Upper lobe of right lung (tissue), 1 donor: ENCODE measurements at regions not wholly inside any gene's neighbourhood (a gene's known extent, or its start where the extent isn't known, plus 50 kb on each side); places are given as distances from the start of the nearest gene placed in this dataset.
"Not testable (repeated sequence)": the region's sequence is repeated elsewhere in the genome, so short reads cannot be mapped to it uniquely, and the experiment has no call there.

ENCODE experiments used
- ATAC-seq: fragments of 200-7000 bp; cut with Tn5 transposase; one replicate; pipeline ENCODE4 v1.9.1; 2020; ENCODE audit warnings: mild to moderate bottlenecking, moderate library complexity
- DNase-seq: peaks from one replicate; pipeline ENCODE4 v3.0.0-alpha.2; 2020
- H3K27ac ChIP-seq: fragments of 200-600 bp; one replicate; pipeline ENCODE4 v1.8.0; 2022
- H3K27me3 ChIP-seq: fragments of 200-600 bp; one replicate; pipeline ENCODE4 v1.8.0; 2022; ENCODE audit warnings: mild to moderate bottlenecking
- H3K36me3 ChIP-seq: fragments of 200-600 bp; one replicate; pipeline ENCODE4 v1.8.0; 2022
- H3K4me1 ChIP-seq: fragments of 200-600 bp; one replicate; pipeline ENCODE4 v1.8.0; 2022
- H3K4me3 ChIP-seq: fragments of 200-600 bp; one replicate; pipeline ENCODE4 v1.8.0; 2022; ENCODE audit warnings: mild to moderate bottlenecking
- H3K9me3 ChIP-seq: fragments of 200-600 bp; one replicate; pipeline ENCODE4 v1.8.0; 2022
- intact Hi-C: fragments of 100-400 bp; cut with DNase I; formaldehyde crosslinking; loops from one replicate; pipeline ENCODE4 v1.11.0; 2022
- TF ChIP-seq, protein P1 (sequence below): fragments of 200-600 bp; IDR thresholded peaks from one replicate; pipeline ENCODE4 v1.8.0; 2022; ENCODE audit warnings: antibody characterized with exemption
- donor health status: DM: no; HTN: yes; CAD: no; lungs with severe emphysema.

DNA sequence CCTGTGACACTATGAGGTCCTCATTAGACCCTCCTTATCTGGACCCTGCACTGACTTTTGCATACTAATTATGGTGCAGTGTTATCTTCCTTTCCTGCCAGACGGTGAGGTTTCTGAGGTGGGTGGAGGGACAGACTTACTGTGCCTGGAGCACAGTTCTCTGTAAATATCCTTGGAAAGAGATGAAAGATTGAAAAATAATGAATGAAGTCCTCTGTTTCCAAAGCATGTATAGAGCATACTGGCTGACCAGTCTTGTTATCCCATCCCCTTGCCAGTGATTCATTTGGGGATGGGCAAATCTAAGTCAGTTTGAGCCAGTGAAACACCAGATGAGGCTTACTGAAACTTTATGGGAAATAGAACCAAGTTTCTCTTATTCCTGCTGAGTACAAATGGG is 152.6 kb upstream of the HDDC2 start:
- no peak overlapping the region for H3K4me3 ChIP-seq

DNA sequence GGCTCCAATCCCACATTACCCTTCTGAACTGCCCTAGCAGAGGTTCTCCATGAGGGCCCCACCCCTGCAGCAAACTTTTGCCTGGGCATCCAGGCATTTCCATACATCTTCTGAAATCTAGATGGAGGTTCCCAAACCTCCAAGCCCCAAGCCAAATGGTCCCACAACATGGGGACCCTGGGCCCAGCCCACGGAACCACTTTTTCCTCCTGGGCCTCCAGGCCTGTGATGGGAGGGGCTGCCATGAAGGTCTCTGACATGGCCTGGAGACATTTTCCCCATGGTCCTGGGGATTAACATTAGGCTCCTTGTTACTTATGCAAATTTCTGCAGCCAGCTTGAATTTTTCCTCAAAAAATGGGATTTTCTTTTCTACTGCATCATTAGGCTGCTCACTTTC is 156.7 kb upstream of the HDDC2 start:
- H3K9me3 ChIP-seq, DNase-seq, H3K36me3 ChIP-seq, intact Hi-C loops, ATAC-seq, H3K27me3 ChIP-seq, H3K4me1 ChIP-seq, H3K27ac ChIP-seq, H3K4me3 ChIP-seq: not testable (repeated sequence)

More for the DNA sequence above, 152.6 kb upstream of the HDDC2 start:
- peaks cover 3% of the 10 kb centered on the region for H3K9me3 ChIP-seq
- H3K27me3 ChIP-seq, result no peaks in the 10 kb centered on the region
- no peak for DNase-seq
- H3K27ac ChIP-seq, result no peak overlapping the region
- intact Hi-C loops, result no loop called here
- TF ChIP-seq, protein P1, sequence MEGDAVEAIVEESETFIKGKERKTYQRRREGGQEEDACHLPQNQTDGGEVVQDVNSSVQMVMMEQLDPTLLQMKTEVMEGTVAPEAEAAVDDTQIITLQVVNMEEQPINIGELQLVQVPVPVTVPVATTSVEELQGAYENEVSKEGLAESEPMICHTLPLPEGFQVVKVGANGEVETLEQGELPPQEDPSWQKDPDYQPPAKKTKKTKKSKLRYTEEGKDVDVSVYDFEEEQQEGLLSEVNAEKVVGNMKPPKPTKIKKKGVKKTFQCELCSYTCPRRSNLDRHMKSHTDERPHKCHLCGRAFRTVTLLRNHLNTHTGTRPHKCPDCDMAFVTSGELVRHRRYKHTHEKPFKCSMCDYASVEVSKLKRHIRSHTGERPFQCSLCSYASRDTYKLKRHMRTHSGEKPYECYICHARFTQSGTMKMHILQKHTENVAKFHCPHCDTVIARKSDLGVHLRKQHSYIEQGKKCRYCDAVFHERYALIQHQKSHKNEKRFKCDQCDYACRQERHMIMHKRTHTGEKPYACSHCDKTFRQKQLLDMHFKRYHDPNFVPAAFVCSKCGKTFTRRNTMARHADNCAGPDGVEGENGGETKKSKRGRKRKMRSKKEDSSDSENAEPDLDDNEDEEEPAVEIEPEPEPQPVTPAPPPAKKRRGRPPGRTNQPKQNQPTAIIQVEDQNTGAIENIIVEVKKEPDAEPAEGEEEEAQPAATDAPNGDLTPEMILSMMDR, result no peak
- no peaks in the 10 kb centered on the region for H3K4me1 ChIP-seq
- H3K36me3 ChIP-seq, result no peaks in the 10 kb centered on the region
- ATAC-seq, result no peak

DNA sequence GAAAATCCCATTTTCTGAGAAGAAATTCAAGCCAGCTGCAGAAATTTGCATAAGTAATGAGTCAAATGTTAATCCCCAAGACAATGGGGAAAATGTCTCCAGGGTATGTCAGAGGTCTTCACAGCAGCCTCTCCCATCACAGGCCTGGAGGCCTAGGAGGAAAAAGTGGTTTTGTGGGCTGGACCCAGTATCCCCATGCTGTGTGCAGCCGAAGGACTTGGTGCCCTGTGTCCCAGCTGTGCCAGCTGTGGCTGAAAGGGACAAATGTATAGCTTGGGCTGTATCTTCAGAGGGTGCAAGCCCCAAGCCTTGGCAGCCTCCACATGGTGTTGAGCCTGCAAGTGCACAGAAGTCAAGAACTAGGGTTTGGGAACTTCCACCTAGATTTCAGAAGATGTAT is 163.6 kb upstream of the HDDC2 start:
- H3K4me3 ChIP-seq, H3K27ac ChIP-seq, DNase-seq, H3K27me3 ChIP-seq, H3K36me3 ChIP-seq, H3K4me1 ChIP-seq, intact Hi-C loops, H3K9me3 ChIP-seq, ATAC-seq: not testable (repeated sequence)

DNA sequence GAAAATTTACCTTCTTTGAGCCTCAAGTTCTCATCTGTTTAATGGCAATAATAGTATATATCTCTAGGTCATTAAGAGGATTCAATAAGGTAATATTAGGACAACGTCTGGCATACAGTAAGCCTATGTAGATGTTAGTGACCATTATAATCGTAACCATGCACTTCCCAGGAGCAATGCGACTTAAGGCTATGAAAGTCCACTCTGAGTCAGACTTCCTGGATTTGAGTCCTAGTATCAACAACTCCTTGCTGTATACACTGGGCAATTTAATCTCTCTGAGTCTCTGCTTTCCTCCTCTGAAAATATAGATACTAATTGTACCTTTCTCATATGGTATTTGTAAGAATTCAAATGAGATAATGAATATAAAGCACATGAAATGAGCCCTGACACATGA is 168.1 kb upstream of the HDDC2 start:
- ATAC-seq (no peak), DNase-seq (no peak)
- Histone ChIP-seq H3K4me1 (no peaks in the 10 kb centered on the region), H3K27ac (no peak overlapping the region), H3K9me3 (no peaks in the 10 kb centered on the region), H3K36me3 (no peaks in the 10 kb centered on the region), H3K4me3 (no peak overlapping the region), H3K27me3 (no peaks in the 10 kb centered on the region)
- intact Hi-C loops, result no loop called here
- TF ChIP-seq, protein P1, result no peak

DNA sequence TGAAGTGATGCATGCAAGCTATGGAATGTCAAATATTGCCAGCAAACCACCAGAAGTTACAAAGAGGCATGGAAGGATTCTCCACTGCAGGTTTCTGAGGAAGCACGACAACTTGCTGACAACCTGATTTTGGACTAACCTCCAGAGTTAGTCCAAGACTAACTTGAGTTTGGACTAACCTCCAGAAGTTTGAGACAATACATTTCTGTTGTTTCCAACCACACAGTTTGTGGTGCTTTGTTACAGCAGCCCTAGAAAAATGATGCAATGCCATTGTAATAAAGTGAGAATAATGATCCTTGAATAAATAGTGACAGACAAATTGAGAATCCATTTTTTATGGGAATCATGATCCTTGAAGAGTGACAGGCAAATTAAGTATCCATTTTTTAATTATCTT is 169.9 kb upstream of the HDDC2 start:
- Histone ChIP-seq H3K36me3 (no peaks in the 10 kb centered on the region), H3K4me1 (no peaks in the 10 kb centered on the region), H3K4me3 (no peak overlapping the region), H3K27ac (no peak overlapping the region), H3K9me3 (no peaks in the 10 kb centered on the region), H3K27me3 (no peaks in the 10 kb centered on the region)
- no peak for ATAC-seq
- no peak for DNase-seq
- intact Hi-C loops, result no loop called here
- TF ChIP-seq, protein P1, result no peak

DNA sequence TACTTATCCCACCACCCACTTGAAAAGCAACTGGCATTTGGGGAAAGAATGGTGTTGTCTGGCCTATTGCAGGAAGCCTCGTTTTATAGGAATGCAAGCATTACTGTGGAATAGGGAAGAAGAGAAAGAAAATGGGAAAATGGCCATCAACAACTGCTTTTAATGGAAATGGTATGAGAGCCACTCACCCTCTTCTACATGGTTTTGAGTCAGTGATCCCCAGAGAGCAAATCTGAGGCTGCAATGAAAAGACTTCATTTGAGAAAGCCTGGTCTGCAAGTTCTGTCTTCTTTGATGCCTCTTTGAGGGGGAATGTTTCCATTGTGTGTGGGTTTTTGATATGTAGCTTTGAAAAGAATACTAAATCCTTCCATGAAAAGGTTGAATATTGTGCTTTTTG is 172.3 kb upstream of the HDDC2 start:
- Histone ChIP-seq H3K36me3 (no peaks in the 10 kb centered on the region), H3K4me1 (no peaks in the 10 kb centered on the region), H3K9me3 (no peaks in the 10 kb centered on the region), H3K4me3 (no peak overlapping the region), H3K27ac (no peak overlapping the region), H3K27me3 (no peaks in the 10 kb centered on the region)
- intact Hi-C loops, result no loop called here
- ATAC-seq (no peak), DNase-seq (no peak)
- TF ChIP-seq, protein P1, result no peak

DNA sequence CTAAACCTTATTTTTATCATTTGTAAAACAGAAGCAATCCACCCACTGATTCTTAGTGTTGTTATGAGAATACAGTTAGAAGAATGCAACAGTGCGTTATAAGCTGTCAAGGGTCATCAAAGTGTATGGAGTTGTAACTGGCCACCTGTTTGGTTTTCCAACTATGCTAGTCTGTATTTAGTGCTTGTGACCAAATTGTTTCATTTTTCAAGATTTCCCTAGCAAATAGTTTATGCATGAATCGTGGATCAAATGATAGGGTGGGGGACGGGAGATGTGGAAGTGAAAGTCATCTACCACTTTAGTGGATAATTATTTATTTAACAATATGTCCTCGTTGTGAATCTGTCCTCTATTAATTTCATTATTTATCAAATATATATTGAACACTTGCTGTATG is 175.4 kb upstream of the HDDC2 start:
- no peak for ATAC-seq
- TF ChIP-seq, protein P1, result no peak
- DNase-seq, result no peak
- Histone ChIP-seq H3K36me3 (no peaks in the 10 kb centered on the region), H3K27me3 (no peaks in the 10 kb centered on the region), H3K4me3 (no peak overlapping the region), H3K27ac (no peak overlapping the region), H3K9me3 (no peaks in the 10 kb centered on the region), H3K4me1 (no peaks in the 10 kb centered on the region)
- intact Hi-C loops, result no loop called here
